PC-9 (cell line): ENCODE measurements at regions not wholly inside any gene's neighbourhood (a gene's known extent, or its start where the extent isn't known, plus 50 kb on each side); places are given as distances from the start of the nearest gene placed in this dataset.

ENCODE experiments used
- EZH2 ChIP-seq: fragments of 200-600 bp; sonication (generic); IDR thresholded peaks from 2 replicates; pipeline ENCODE4 v1.8.0; 2017; ENCODE audit warnings: antibody characterized with exemption, low read depth
- TF ChIP-seq, protein P1 (sequence below): fragments of 200-600 bp; sonication (generic); conservative IDR thresholded peaks from 2 replicates; pipeline ENCODE4 v1.6.1; 2017; ENCODE audit warnings: mixed run types, antibody characterized with exemption, mild to moderate bottlenecking, moderate library complexity

DNA sequence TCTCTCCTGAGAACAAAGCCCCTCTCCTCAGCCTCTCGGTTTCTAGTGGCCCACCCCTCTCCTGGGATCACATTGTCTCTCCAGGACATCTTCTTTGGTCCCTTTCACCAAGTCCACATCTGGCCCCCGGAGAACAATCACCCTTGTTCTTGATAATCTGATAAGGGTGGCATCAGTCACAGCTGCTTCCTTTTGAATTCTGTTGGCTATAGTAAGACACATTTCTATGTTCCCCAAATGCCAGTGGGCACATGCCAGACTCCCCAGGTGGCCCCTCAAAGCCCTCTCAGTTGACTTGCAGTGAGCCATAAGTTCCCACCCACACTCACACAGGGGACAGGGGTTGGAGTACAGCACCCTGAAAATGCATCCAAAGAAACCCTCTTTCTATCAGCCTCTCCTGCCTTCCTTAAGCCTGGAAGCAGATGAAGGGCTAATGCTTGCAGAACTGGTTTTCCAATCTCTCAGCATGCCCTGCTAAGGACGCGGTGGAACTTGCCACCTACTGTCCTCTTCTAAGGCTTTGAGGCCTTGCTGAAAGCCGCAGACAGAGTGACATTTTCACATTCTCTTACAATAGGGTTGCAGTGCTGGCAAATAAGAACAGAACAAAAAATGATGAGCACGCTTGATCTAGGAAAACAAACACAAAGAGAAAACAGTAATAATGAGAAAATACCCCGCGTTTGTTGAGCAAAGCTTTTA lies 101.3 kb upstream of the SLCO3A1 start:
- TF ChIP-seq, protein P1, sequence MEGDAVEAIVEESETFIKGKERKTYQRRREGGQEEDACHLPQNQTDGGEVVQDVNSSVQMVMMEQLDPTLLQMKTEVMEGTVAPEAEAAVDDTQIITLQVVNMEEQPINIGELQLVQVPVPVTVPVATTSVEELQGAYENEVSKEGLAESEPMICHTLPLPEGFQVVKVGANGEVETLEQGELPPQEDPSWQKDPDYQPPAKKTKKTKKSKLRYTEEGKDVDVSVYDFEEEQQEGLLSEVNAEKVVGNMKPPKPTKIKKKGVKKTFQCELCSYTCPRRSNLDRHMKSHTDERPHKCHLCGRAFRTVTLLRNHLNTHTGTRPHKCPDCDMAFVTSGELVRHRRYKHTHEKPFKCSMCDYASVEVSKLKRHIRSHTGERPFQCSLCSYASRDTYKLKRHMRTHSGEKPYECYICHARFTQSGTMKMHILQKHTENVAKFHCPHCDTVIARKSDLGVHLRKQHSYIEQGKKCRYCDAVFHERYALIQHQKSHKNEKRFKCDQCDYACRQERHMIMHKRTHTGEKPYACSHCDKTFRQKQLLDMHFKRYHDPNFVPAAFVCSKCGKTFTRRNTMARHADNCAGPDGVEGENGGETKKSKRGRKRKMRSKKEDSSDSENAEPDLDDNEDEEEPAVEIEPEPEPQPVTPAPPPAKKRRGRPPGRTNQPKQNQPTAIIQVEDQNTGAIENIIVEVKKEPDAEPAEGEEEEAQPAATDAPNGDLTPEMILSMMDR: no peak
- no peak for TF ChIP-seq EZH2
